ENCODE measurements at regions not wholly inside any gene's neighbourhood (a gene's known extent, or its start where the extent isn't known, plus 50 kb on each side); places are given as distances from the start of the nearest gene placed in this dataset.

- FAIRE-seq (no peak), DNase-seq (no peak), ATAC-seq (no peak)
- no peak for TF ChIP-seq CTCF (IDR thresholded peaks at IDR 0.05)
- H3K4me1 ChIP-seq, result no peaks in the 10 kb centered on the region
- H3K4me3 ChIP-seq, result no peak overlapping the region
- H3K9me3 ChIP-seq, result no peaks in the 10 kb centered on the region
- intact Hi-C loops (cut with DNase I), result no loop called here
- no peaks in the 10 kb centered on the region for H3K27me3 ChIP-seq
- H3K27ac ChIP-seq, result no peak overlapping the region
- no peaks in the 10 kb centered on the region for H3K36me3 ChIP-seq
These were observed 114.8 kb upstream of the MIR17HG start for GRCh38 chr13:91232716-91233115.

- TF ChIP-seq CTCF (IDR thresholded peaks at IDR 0.05), result no peak
- Histone ChIP-seq H3K9me3 (no peaks in the 10 kb centered on the region), H3K27me3 (no peaks in the 10 kb centered on the region), H3K36me3 (no peaks in the 10 kb centered on the region), H3K27ac (no peak overlapping the region), H3K4me3 (no peak overlapping the region), H3K4me1 (no peaks in the 10 kb centered on the region)
- WGBS, 2 donors, result 55 to 75% methylated on average over 3 of the region's 3 CpGs
- DNase-seq (no peak), ATAC-seq (no peak), FAIRE-seq (no peak)
- intact Hi-C loops (cut with DNase I), result no loop called here
These were observed 114.2 kb upstream of the MIR17HG start for GRCh38 chr13:91233291-91233690.

GRCh38 chr13:91236182-91236581 is 111.3 kb upstream of the MIR17HG start:
- Histone ChIP-seq H3K4me1 (no peaks in the 10 kb centered on the region), H3K36me3 (no peaks in the 10 kb centered on the region), H3K27ac (no peak overlapping the region), H3K4me3 (no peak overlapping the region), H3K27me3 (no peaks in the 10 kb centered on the region), H3K9me3 (no peaks in the 10 kb centered on the region)
- FAIRE-seq (no peak), DNase-seq (no peak), ATAC-seq (no peak)
- intact Hi-C loops (cut with DNase I), result no loop called here
- WGBS, 2 donors, result 82 to 96% methylated on average over 3 of the region's 3 CpGs
- TF ChIP-seq CTCF (IDR thresholded peaks at IDR 0.05), result no peak

GRCh38 chr13:91236921-91237320 is 110.6 kb upstream of the MIR17HG start:
- no peak for TF ChIP-seq CTCF (IDR thresholded peaks at IDR 0.05)
- H3K36me3 ChIP-seq, result no peaks in the 10 kb centered on the region
- 65 to 84% methylated on average over 3 of the region's 3 CpGs for WGBS, 2 donors
- no peaks in the 10 kb centered on the region for H3K4me1 ChIP-seq
- no peak for FAIRE-seq
- no peaks in the 10 kb centered on the region for H3K27me3 ChIP-seq
- intact Hi-C loops (cut with DNase I), result no loop called here
- H3K9me3 ChIP-seq, result no peaks in the 10 kb centered on the region
- no peak for ATAC-seq
- no peak overlapping the region for H3K4me3 ChIP-seq
- no peak for DNase-seq
- no peak overlapping the region for H3K27ac ChIP-seq

GRCh38 chr13:91238036-91238435 is 109.5 kb upstream of the MIR17HG start:
- no peak overlapping the region for H3K4me3 ChIP-seq
- H3K36me3 ChIP-seq, result no peaks in the 10 kb centered on the region
- intact Hi-C loops (cut with DNase I), result no loop called here
- ATAC-seq, result no peak
- H3K9me3 ChIP-seq, result no peaks in the 10 kb centered on the region
- no peak for FAIRE-seq
- WGBS, 2 donors, result 69 to 77% methylated on average over 2 of the region's 2 CpGs
- H3K4me1 ChIP-seq, result no peaks in the 10 kb centered on the region
- TF ChIP-seq CTCF (IDR thresholded peaks at IDR 0.05), result no peak
- H3K27ac ChIP-seq, result no peak overlapping the region
- H3K27me3 ChIP-seq, result no peaks in the 10 kb centered on the region
- DNase-seq, result no peak
